ENCODE measurements at regions not wholly inside any gene's neighbourhood (a gene's known extent, or its start where the extent isn't known, plus 50 kb on each side); places are given as distances from the start of the nearest gene placed in this dataset.

- ATAC-seq (no peak), DNase-seq (no peak)
- intact Hi-C loops (cut with DNase I, micrococcal nuclease), result no loop called here
Observed at GRCh38 chr6:91534614-91535013, 947.7 kb upstream of the MAP3K7 start.

DNA sequence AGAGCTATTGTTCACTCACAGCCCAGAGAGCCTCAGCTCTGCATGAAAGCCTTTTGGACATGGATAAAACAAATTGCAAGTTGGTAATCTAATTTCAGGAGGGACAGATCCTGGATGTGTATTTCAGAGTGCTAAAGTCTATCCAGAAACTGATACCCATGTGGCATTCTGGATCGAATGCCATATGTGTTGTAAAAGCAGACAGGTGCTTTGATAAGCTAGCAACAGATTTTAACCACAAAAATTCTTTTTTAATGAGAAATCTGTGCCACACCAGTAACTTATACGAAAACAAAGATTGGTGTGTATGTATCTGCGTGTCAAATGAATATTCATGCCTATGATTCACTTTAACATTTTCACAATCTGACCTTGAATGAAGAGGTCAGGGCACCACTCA lies 936.6 kb upstream of the MAP3K7 start:
- DNase-seq (no peak), ATAC-seq (no peak)
- intact Hi-C loops (cut with DNase I, micrococcal nuclease), result no loop called here

GRCh38 chr6:91521999-91522398 lies 935.1 kb upstream of the MAP3K7 start:
- no peak for ATAC-seq
- no peak for DNase-seq
- intact Hi-C loops (cut with DNase I, micrococcal nuclease), result no loop called here

GRCh38 chr6:91509711-91510110 lies 922.8 kb upstream of the MAP3K7 start:
- peak; percentile 87 for ATAC-seq
- intact Hi-C loops (cut with DNase I, micrococcal nuclease), result no loop called here
- no peak for DNase-seq

GRCh38 chr6:91509039-91509438 lies 922.2 kb upstream of the MAP3K7 start:
- intact Hi-C loops (cut with DNase I, micrococcal nuclease), result no loop called here
- ATAC-seq (peak; percentile 56), DNase-seq (no peak)

DNA sequence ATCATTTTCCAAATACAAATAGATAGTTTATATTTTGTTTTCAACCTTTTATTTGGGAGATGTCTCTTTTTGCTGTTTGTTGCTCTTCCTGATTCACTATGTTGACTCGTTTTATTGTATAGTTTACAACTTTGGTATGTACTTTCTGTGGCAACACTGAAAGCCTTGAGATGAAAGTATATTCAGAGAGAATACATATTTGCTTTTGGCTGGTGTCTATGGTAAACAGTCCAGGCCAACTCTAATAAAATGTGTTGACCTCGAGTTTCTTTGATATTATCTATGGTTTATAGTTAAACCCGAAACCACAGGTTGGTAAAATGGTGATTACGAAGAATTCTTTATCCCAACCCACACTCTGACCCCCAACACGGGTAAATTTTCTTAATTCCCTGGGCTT lies 919.6 kb upstream of the MAP3K7 start:
- DNase-seq (no peak), ATAC-seq (peak; percentile 84)
- intact Hi-C loops (cut with DNase I, micrococcal nuclease), result no loop called here

GRCh38 chr6:91505199-91505598 lies 918.3 kb upstream of the MAP3K7 start:
- ATAC-seq, result no peak
- intact Hi-C loops (cut with DNase I, micrococcal nuclease), result no loop called here
- DNase-seq, result no peak

DNA sequence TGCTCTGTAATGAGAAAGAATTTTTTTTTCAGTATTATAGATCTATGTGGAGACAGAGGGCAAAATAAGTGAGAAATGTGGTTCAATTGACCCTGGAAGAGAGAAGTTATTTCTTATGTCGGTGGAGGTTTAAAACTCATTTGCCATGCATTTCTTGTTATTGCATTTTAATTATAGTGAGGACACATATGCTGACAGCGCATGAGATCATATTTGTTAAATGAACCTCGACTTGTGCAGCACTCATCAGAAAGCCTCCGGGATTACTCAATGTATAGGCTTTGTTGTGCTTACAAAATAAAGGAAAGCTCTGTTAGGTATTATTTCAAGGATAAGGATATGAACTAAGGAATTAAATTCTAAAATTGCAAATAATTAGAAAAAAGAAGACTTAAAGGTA lies 915.1 kb upstream of the MAP3K7 start:
- intact Hi-C loops (cut with DNase I, micrococcal nuclease), result no loop called here
- ATAC-seq (no peak), DNase-seq (no peak)

- no peak for ATAC-seq
- intact Hi-C loops (cut with DNase I, micrococcal nuclease), result no loop called here
Observed at GRCh38 chr6:91500689-91501303, 913.9 kb upstream of the MAP3K7 start.

DNA sequence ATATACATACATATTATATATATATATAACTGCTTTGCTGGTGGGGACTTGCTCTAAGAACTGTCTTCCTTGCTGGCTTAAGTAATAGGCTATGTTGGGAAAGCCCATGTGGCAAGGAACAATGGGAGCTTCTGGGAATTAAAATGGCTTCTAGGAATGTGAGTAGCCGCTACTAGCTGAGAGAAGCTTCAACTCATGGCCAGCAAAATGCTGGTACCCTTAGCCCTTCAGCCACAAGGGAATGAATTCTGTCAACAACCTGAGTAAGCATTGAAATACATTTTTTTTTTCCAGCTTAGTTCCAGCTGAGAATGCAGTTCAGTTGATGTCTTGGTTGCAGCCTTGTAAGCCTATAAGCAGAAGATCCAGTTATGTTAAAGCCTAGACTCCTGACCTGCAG lies 911.7 kb upstream of the MAP3K7 start:
- ATAC-seq, result no peak
- no peak for DNase-seq
- intact Hi-C loops (cut with DNase I, micrococcal nuclease), result no loop called here

More at GRCh38 chr6:91500689-91501303, 913.9 kb upstream of the MAP3K7 start:
- DNase-seq, result no peak

DNA sequence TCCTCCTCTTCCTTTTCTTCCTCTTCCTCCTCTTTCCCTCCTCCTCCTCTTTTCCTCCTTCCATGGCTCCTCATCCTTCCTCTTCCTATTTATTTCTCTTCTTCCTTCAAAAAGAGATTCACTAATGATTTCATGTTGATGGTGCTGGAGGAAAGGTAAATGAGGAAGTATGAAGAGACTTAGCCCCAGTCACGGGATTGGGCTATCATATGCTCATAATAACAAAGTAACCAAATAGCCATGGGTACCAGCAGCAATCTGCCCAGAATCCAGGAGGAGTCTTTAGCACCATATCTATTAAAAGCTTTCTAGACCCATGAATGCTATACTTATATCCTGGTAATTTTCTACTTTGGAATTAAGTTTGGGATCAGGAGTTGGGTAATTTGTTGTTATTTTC lies 910.9 kb upstream of the MAP3K7 start:
- no peak for ATAC-seq
- DNase-seq, result no peak
- intact Hi-C loops (cut with DNase I, micrococcal nuclease), result no loop called here

DNA sequence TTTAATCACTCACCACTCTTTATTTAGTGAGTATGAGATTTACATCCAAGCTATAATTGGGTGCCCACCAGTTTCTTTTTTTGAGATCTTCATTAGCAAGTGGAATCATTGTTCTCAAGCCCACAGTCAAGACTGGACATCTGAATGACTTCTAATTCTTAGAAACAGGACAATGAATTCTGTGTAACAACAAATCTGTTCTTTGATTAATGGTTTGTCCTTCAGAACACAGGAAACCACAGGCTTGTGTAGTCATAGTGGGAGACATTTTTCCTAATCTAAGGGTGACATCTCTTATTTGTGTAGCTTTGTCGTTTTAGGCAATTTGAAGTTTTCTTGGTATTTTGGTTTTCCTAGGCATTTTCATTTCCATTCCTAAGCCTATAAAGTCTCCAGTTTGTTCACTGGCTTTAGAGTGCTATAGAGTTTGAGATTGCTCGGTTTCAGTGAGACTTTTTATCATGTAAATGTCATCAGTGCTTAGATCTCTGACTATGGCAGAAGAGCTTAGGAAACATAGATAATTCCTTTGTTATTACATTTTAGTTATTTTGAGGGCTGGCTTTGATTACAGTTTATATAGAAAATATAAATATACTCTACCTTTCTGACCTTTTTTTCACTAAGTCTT lies 903.9 kb upstream of the MAP3K7 start:
- DNase-seq (no peak), ATAC-seq (no peak)
- intact Hi-C loops (cut with DNase I, micrococcal nuclease), result no loop called here

DNA sequence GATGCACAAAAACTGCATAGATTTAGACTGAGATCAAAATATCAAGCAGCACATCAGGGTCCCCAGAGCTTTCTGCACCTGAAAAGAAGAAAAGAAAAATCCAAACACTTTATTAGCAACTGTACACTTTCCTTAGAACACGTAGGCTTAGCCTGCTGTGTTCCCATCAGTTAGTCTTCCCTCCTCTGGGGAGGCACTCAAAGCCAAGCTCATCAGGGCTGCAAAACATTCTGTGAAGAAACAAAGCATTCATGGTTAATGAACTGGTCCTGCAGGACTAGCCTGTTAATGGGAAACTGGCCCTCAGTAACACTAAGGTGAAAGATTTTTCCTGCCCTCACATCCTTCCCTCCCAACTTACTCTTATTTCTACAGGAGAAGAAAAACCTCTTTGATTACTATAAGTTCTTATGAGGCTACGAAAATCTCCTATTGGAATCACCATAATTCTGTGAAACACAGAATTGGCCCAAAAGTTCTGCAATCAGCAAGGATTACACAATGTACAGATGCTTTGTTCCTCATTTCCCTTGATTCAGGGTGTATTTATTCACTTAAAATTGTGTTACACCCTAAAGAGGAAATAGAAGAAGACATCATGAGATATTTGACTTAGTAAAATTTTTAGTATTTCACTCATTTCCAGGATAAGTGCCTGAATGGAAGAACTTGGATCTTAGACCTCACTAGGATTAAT lies 901.0 kb upstream of the MAP3K7 start:
- ATAC-seq (no peak), DNase-seq (no peak)
- intact Hi-C loops (cut with DNase I, micrococcal nuclease), result no loop called here

GRCh38 chr6:91486200-91486599 lies 899.3 kb upstream of the MAP3K7 start:
- ATAC-seq, result no peak
- intact Hi-C loops (cut with DNase I, micrococcal nuclease), result no loop called here
- DNase-seq, result no peak

DNA sequence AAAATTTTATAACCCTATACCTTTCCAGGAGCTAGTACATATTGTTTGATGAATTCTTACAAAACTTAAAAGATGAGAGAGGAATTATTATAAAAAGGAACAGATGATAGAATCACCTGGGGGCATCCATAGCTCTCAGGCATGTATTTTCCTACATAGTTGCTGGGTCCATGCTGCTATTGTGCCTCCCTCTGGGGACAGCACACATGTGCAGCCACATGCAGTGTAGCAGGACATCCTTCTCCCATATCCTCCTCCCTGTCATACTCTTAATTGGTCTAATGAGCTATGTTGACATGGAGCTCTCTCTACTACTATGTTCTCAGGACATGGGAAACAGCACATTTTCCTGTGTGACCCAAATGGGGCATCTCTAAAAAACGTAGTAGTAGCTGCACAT lies 898.2 kb upstream of the MAP3K7 start:
- ATAC-seq (peak; percentile 47), DNase-seq (no peak)
- intact Hi-C loops (cut with DNase I, micrococcal nuclease), result no loop called here

- DNase-seq (no peak), ATAC-seq (no peak)
- intact Hi-C loops (cut with DNase I, micrococcal nuclease), result no loop called here
Observed at GRCh38 chr6:91483415-91484105, 896.7 kb upstream of the MAP3K7 start.

DNA sequence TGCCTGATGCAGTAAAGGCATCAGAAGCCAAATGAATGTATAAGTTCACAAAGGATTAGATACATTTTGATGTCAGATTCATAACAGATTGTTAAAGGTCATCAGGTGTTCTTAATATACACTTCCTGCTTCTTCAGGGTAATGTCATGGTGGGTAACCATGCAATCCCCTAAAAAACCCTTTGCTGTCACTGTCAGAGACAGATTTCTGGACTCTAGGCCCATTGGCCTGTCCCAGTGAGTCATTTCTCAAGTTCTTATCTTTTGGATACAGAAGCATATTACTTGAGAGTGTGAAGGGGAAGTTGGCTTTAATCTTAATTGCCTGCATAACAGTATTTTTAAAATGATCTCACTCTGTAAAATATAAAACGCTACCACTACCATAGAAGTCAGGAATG lies 895.6 kb upstream of the MAP3K7 start:
- ATAC-seq, result peak; percentile 58

GRCh38 chr6:91480402-91480801 lies 893.5 kb upstream of the MAP3K7 start:
- DNase-seq (no peak), ATAC-seq (peak; percentile 80)
- intact Hi-C loops (cut with DNase I, micrococcal nuclease), result no loop called here

More for the DNA sequence above, 895.6 kb upstream of the MAP3K7 start:
- DNase-seq, result no peak
- intact Hi-C loops (cut with DNase I, micrococcal nuclease), result no loop called here

DNA sequence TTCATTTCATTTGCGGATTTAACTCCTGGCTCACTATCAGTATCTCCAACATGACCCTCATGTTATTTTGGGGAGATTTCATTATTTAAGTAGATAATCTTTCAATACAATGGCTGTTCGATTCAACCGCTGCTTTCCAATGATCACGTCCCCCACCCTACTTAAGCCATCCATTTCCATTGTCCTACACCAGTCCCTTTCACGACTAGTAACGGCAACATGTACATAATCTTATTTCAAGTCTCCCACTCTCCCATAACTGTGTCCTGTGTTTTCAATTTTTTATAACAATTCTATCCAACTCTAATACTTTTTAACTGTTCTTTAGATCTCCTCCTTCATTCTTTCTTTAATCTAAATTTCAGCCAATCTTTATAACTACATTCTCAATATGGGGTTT lies 890.8 kb upstream of the MAP3K7 start:
- no peak for ATAC-seq
- no peak for DNase-seq
- intact Hi-C loops (cut with DNase I, micrococcal nuclease), result no loop called here

- peak in 1 of 2 donors; percentile 7 for DNase-seq
- intact Hi-C loops (cut with DNase I, micrococcal nuclease), result no loop called here
Observed at GRCh38 chr6:91476000-91476399, 889.1 kb upstream of the MAP3K7 start.

More at GRCh38 chr6:91476000-91476399, 889.1 kb upstream of the MAP3K7 start:
- peak; percentile 76 for ATAC-seq
